Panc1 (cell line): ENCODE measurements at regions not wholly inside any gene's neighbourhood (a gene's known extent, or its start where the extent isn't known, plus 50 kb on each side); places are given as distances from the start of the nearest gene placed in this dataset.

ENCODE experiments used
- ATAC-seq: fragments of 200-7000 bp; cut with Tn5 transposase; 2 replicates; pipeline ENCODE4 v1.9.1; 2020; ENCODE audit warnings: mild to moderate bottlenecking, moderate library complexity
- BruUV-seq: library from RNA; stranded (reverse); fragments of 400-500 nt; replicated peaks from 2 replicates; lab custom pipeline; 2021; lab: Mats Ljungman, UMichigan
- CTCF ChIA-PET: fragments of 300-600 bp; sonication (Branson Sonifier 250); formaldehyde crosslinking; loops from one replicate; lab custom pipeline; 2022; ENCODE audit warnings: antibody characterized with exemption; lab: Charles Lee
- POLR2A ChIA-PET: fragments of 300-600 bp; sonication (Branson Sonifier 250); formaldehyde crosslinking; loops from one replicate; lab custom pipeline; 2022; ENCODE audit warnings: antibody characterized with exemption; lab: Charles Lee
- DNase-seq: peaks from one replicate; pipeline ENCODE4 v3.0.0-alpha.2; 2010; ENCODE audit warnings: low read depth, low spot score
- H3K27ac ChIP-seq: 2 replicates; pipeline ENCODE4 v1.5.1; 2011; ENCODE audit warnings: mild to moderate bottlenecking, low read length, inconsistent platforms
- H3K27me3 ChIP-seq: fragments of 200-500 bp; sonication (Bioruptor generic); 2 replicates; pipeline ENCODE4 v1.6.0; 2014; ENCODE audit warnings: low read length, inconsistent platforms; ENCODE audit not compliant: control insufficient read depth, insufficient read depth
- H3K36me3 ChIP-seq: fragments of 200-500 bp; sonication (Bioruptor generic); 2 replicates; pipeline ENCODE4 v1.5.1; 2014; ENCODE audit warnings: inconsistent platforms, mild to moderate bottlenecking, low read length, moderate library complexity; ENCODE audit not compliant: control insufficient read depth, insufficient read depth
- H3K4me1 ChIP-seq: 2 replicates; pipeline ENCODE4 v1.5.1; 2011; ENCODE audit warnings: inconsistent platforms, mild to moderate bottlenecking, low read length, moderate library complexity; ENCODE audit not compliant: control insufficient read depth, insufficient read depth
- H3K4me3 ChIP-seq, 2 experiments: 2 replicates each; pipeline ENCODE4 v1.5.1; 2011 to 2012; ENCODE audit warnings: low read depth in 2 of 2, low read length in 2 of 2, mild to moderate bottlenecking in 2 of 2, inconsistent platforms in 1 of 2, moderate library complexity in 1 of 2
- H3K9me3 ChIP-seq: fragments of 200-500 bp; sonication (Bioruptor generic); 2 replicates; pipeline ENCODE4 v1.5.1; 2014; ENCODE audit warnings: low read depth, mild to moderate bottlenecking, inconsistent platforms, low read length, moderate library complexity; ENCODE audit not compliant: control insufficient read depth, insufficient read depth
- CTCF ChIP-seq: fragments of 450-650 bp; IDR thresholded peaks from 2 replicates; pipeline ENCODE4 v1.5.1; 2017; ENCODE audit warnings: mild to moderate bottlenecking
- POLR2AphosphoS5 ChIP-seq: IDR thresholded peaks from 2 replicates; pipeline ENCODE4 v1.6.1; 2012; ENCODE audit warnings: mild to moderate bottlenecking, low read depth, low read length, moderate library complexity
- REST ChIP-seq, 2 experiments: IDR thresholded peaks; 2 replicates each; pipeline ENCODE4 v1.6.1; 2011 to 2012; ENCODE audit warnings: low read depth in 2 of 2, control low read depth in 1 of 2, low read length in 1 of 2, mild to moderate bottlenecking in 1 of 2, moderate library complexity in 1 of 2; ENCODE audit not compliant: insufficient read depth in 1 of 2
- SIN3A ChIP-seq: IDR thresholded peaks from 2 replicates; pipeline ENCODE4 v1.6.1; 2012; ENCODE audit warnings: low read depth, mild to moderate bottlenecking, low read length, moderate library complexity, borderline replicate concordance; ENCODE audit not compliant: insufficient read depth
- TCF7L2 ChIP-seq: IDR thresholded peaks from 2 replicates; pipeline ENCODE4 v1.6.1; 2011; ENCODE audit warnings: mild to moderate bottlenecking, low read depth, low read length, inconsistent platforms
- in situ Hi-C: cut with HindIII; loops from 2 replicates; pipeline ENCODE4 v1.10.0; 2016; ENCODE audit warnings: low sequenced_read_pairs, low pct_unique_long_range_greater_than_20kb
- intact Hi-C: fragments of 100-400 bp; cut with micrococcal nuclease; formaldehyde crosslinking; loops from one replicate; pipeline ENCODE4 v1.10.0; 2022; ENCODE audit not compliant: unreplicated experiment

GRCh38 chr2:219919506-219919905 lies 292.1 kb downstream of the SLC4A3 start:
- in situ Hi-C loops: no loop called here
- Histone ChIP-seq H3K27ac (no peak overlapping the region), H3K27me3 (no peaks in the 10 kb centered on the region), H3K4me3 (no peak overlapping the region), H3K4me1 (no peaks in the 10 kb centered on the region), H3K36me3 (no peaks in the 10 kb centered on the region), H3K9me3 (no peaks in the 10 kb centered on the region)
- no peak for TF ChIP-seq CTCF
- no peak for TF ChIP-seq SIN3A
- TF ChIP-seq POLR2AphosphoS5: no peak
- TF ChIP-seq REST (IDR thresholded peaks at IDR 0.05; ENCODE audit: insufficient read depth in 1 of 2, low read depth in 2 of 2, low read length in 1 of 2): no peak
- TF ChIP-seq TCF7L2: no peak
- no TSS peak for BruUV-seq
- CTCF ChIA-PET: no interaction called here
- DNase-seq: no peak
- no peak for ATAC-seq
- intact Hi-C loops: no loop called here
- POLR2A ChIA-PET: no interaction called here

- ChIA-PET CTCF (no interaction called here), POLR2A (no interaction called here)
- intact Hi-C loops: no loop called here
- no TSS peak for BruUV-seq
- Histone ChIP-seq H3K4me1 (no peaks in the 10 kb centered on the region), H3K4me3 (no peak overlapping the region), H3K9me3 (no peaks in the 10 kb centered on the region), H3K36me3 (no peaks in the 10 kb centered on the region), H3K27ac (no peak overlapping the region), H3K27me3 (no peaks in the 10 kb centered on the region)
- DNase-seq: no peak
- TF ChIP-seq REST (IDR thresholded peaks at IDR 0.05; ENCODE audit: insufficient read depth in 1 of 2, low read depth in 2 of 2, low read length in 1 of 2) (no peak), TCF7L2 (no peak), POLR2AphosphoS5 (no peak), SIN3A (no peak), CTCF (no peak)
- ATAC-seq: no peak
- in situ Hi-C loops: no loop called here
Measured at GRCh38 chr2:219929835-219930234, 302.4 kb downstream of the SLC4A3 start.
